ENCODE measurements at regions not wholly inside any gene's neighbourhood (a gene's known extent, or its start where the extent isn't known, plus 50 kb on each side); places are given as distances from the start of the nearest gene placed in this dataset.

- peaks cover 4 to 23% (median 14%) of the 10 kb centered on the region in 7 donors for H3K9me3 Mint-ChIP-seq
- Histone ChIP-seq H3K36me3 (replicated peaks in 1 of 2; ENCODE audit: control insufficient read depth in 1 of 2, insufficient read depth in 2 of 2, low read length in 2 of 2) (no peaks in the 10 kb centered on the region), H2AFZ (ENCODE audit: insufficient read depth, low read depth, low read length, poor library complexity, severe bottlenecking) (no peak overlapping the region), H3K79me2 (ENCODE audit: insufficient read depth, low read length) (no peaks in the 10 kb centered on the region), H3K9me3 (replicated peaks in 1 of 2; ENCODE audit: control insufficient read depth in 1 of 2, insufficient read depth in 1 of 2, low read length in 2 of 2) (peaks cover 0 to 13% of the 10 kb centered on the region in 2 donors), H3K4me3 (replicated peaks in 1 of 3; ENCODE audit: low read depth in 2 of 3, low read length in 3 of 3) (no peak overlapping the region), H3K4me2 (replicated peaks; ENCODE audit: extremely low read depth, low read length, poor library complexity, severe bottlenecking) (no peak overlapping the region), H3K27me3 (ENCODE audit: control insufficient read depth in 2 of 2, insufficient read depth in 2 of 2, low read length in 2 of 2) (no peaks in the 10 kb centered on the region), H3K9ac (ENCODE audit: insufficient read depth, low read length, poor library complexity, severe bottlenecking) (no peak overlapping the region), H4K20me1 (ENCODE audit: insufficient read depth, low read length) (no peaks in the 10 kb centered on the region), H3K27ac (ENCODE audit: low read depth in 1 of 2, low read length in 2 of 2) (no peak overlapping the region), H3K4me1 (ENCODE audit: control insufficient read depth in 1 of 2, insufficient read depth in 2 of 2, low read length in 2 of 2) (no peaks in the 10 kb centered on the region)
- no peak overlapping the region for H3K27ac Mint-ChIP-seq
- DNase-seq = no peak
- no peak for TF ChIP-seq CTCF (IDR thresholded peaks at IDR 0.05)
- H3K4me1 Mint-ChIP-seq = no peaks in the 10 kb centered on the region
- WGBS (ENCODE audit: insufficient coverage) = no CpG with 5 or more reads among the region's 3 CpGs
- H3K27me3 Mint-ChIP-seq (ENCODE audit: low read depth in 3 of 3) = no peaks in the 10 kb centered on the region
- H3K4me3 Mint-ChIP-seq = no peak overlapping the region
- intact Hi-C loops (cut with micrococcal nuclease) = no loop called here
- H3K36me3 Mint-ChIP-seq = no peaks in the 10 kb centered on the region
Observed at GRCh38 chr18:22525313-22525712, 107.6 kb upstream of the CTAGE1 start.

DNA sequence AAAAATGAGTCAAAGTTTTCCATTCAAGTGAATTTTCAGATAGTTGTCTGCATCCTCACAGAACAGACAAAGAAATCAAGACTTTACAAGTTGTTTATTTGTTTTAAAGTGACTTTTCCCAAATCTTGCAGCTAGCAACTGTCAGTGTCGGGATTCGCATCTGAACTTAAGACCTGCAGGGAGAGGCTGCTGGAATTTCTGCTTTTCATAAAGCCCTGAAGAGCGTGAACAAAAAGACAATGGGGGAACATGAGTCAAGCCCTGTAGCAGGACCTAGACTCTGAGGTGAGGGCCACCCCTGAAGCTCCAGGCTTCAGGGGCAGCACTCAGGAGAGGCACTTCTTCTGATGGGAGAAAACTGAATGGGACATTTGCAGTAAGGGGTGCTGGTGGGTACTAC is 108.2 kb upstream of the CTAGE1 start:
- no peak for DNase-seq
- Histone ChIP-seq H3K79me2 (ENCODE audit: insufficient read depth, low read length) (no peaks in the 10 kb centered on the region), H4K20me1 (ENCODE audit: insufficient read depth, low read length) (no peaks in the 10 kb centered on the region), H3K4me3 (replicated peaks in 1 of 3; ENCODE audit: low read depth in 2 of 3, low read length in 3 of 3) (no peak overlapping the region), H3K27me3 (ENCODE audit: control insufficient read depth in 2 of 2, insufficient read depth in 2 of 2, low read length in 2 of 2) (no peaks in the 10 kb centered on the region), H3K9ac (ENCODE audit: insufficient read depth, low read length, poor library complexity, severe bottlenecking) (no peak overlapping the region), H3K4me2 (replicated peaks; ENCODE audit: extremely low read depth, low read length, poor library complexity, severe bottlenecking) (no peak overlapping the region), H2AFZ (ENCODE audit: insufficient read depth, low read depth, low read length, poor library complexity, severe bottlenecking) (no peak overlapping the region), H3K9me3 (replicated peaks in 1 of 2; ENCODE audit: control insufficient read depth in 1 of 2, insufficient read depth in 1 of 2, low read length in 2 of 2) (peaks cover 0 to 13% of the 10 kb centered on the region in 2 donors), H3K36me3 (replicated peaks in 1 of 2; ENCODE audit: control insufficient read depth in 1 of 2, insufficient read depth in 2 of 2, low read length in 2 of 2) (no peaks in the 10 kb centered on the region), H3K4me1 (ENCODE audit: control insufficient read depth in 1 of 2, insufficient read depth in 2 of 2, low read length in 2 of 2) (no peaks in the 10 kb centered on the region), H3K27ac (ENCODE audit: low read depth in 1 of 2, low read length in 2 of 2) (no peak overlapping the region)
- intact Hi-C loops (cut with micrococcal nuclease) = no loop called here
- 98% methylated on average over 3 of the region's 3 CpGs for WGBS (ENCODE audit: insufficient coverage)
- Mint-ChIP-seq H3K4me3 (no peak overlapping the region), H3K27me3 (ENCODE audit: low read depth in 3 of 3) (no peaks in the 10 kb centered on the region), H3K9me3 (peaks cover 4 to 23% (median 14%) of the 10 kb centered on the region in 7 donors), H3K4me1 (no peaks in the 10 kb centered on the region), H3K36me3 (no peaks in the 10 kb centered on the region), H3K27ac (no peak overlapping the region)
- TF ChIP-seq CTCF (IDR thresholded peaks at IDR 0.05) = no peak

Data from CD14-positive monocyte (primary cell).